NB4 (cell line): ENCODE measurements at regions not wholly inside any gene's neighbourhood (a gene's known extent, or its start where the extent isn't known, plus 50 kb on each side); places are given as distances from the start of the nearest gene placed in this dataset.

ENCODE experiments used
- MYC ChIP-seq: IDR thresholded peaks from 2 replicates; pipeline ENCODE4 v1.6.1; 2011; ENCODE audit warnings: low read depth, low read length
- POLR2A ChIP-seq: IDR thresholded peaks from 2 replicates; pipeline ENCODE4 v1.6.1; 2011; ENCODE audit warnings: mild to moderate bottlenecking; ENCODE audit not compliant: insufficient read length; ENCODE audit errors: extremely low read depth
- TF ChIP-seq, protein P1 (sequence below): IDR thresholded peaks from one replicate; pipeline ENCODE4 v1.5.1; 2012; ENCODE audit warnings: low read depth, low read length
- TF ChIP-seq, protein P2 (sequence below): IDR thresholded peaks from 2 replicates; pipeline ENCODE4 v1.6.1; 2011; ENCODE audit warnings: low read depth, low read length

DNA sequence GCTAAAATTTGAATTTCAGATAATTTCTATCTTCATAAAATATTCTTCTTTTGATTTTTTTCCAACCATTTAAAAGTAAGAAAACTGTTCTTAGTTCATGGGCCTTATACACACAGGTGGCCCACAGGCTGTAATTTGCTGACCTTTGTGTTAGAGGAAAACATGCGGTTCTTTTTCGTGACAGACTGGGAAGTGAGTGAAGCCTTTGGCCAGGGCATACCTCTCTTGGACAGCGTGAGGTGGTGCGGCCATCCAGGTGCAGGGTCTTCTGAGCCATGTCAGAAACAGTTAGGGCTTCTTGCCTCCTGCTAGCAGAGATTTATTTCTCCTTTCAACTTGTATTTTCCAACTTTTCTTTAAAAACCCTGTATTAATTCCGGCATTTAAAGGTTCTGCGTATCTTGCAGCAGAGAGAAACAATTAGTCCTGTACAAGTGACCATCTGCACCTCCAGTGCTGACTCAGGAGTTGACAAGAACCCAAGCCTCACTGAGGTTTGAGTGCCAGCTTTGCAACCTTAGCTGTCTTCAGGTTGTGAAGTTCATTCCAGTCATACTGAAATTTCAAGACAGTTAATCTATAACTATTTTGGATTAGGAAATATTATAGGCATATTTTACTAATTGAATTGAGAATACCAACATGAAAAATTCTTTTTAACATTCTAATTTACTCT lies 177.8 kb downstream of the LY86 start:
- TF ChIP-seq, protein P1, sequence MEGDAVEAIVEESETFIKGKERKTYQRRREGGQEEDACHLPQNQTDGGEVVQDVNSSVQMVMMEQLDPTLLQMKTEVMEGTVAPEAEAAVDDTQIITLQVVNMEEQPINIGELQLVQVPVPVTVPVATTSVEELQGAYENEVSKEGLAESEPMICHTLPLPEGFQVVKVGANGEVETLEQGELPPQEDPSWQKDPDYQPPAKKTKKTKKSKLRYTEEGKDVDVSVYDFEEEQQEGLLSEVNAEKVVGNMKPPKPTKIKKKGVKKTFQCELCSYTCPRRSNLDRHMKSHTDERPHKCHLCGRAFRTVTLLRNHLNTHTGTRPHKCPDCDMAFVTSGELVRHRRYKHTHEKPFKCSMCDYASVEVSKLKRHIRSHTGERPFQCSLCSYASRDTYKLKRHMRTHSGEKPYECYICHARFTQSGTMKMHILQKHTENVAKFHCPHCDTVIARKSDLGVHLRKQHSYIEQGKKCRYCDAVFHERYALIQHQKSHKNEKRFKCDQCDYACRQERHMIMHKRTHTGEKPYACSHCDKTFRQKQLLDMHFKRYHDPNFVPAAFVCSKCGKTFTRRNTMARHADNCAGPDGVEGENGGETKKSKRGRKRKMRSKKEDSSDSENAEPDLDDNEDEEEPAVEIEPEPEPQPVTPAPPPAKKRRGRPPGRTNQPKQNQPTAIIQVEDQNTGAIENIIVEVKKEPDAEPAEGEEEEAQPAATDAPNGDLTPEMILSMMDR, result no peak
- no peak for TF ChIP-seq POLR2A
- TF ChIP-seq, protein P2, sequence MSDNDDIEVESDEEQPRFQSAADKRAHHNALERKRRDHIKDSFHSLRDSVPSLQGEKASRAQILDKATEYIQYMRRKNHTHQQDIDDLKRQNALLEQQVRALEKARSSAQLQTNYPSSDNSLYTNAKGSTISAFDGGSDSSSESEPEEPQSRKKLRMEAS, result no peak
- no peak for TF ChIP-seq MYC
